Stomach (tissue), 8 donors: ENCODE measurements at regions not wholly inside any gene's neighbourhood (a gene's known extent, or its start where the extent isn't known, plus 50 kb on each side); places are given as distances from the start of the nearest gene placed in this dataset.
"Not testable (repeated sequence)": the region's sequence is repeated elsewhere in the genome, so short reads cannot be mapped to it uniquely, and the experiment has no call there.

Experiments used
- DNase-seq, 2 donors: peaks; one replicate each; pipeline versions ENCODE4 v3.0.0 to v3.0.0-alpha.2; 2013 to 2019
- H3K27ac ChIP-seq, 5 donors: fragments of 200-600 bp in 4 of 5; sonication (generic) in 4 of 5; one replicate each; pipeline ENCODE4 v1.5.1; 2013 to 2019; ENCODE audit warnings: mild to moderate bottlenecking in 1 of 5, moderate library complexity in 1 of 5
- H3K27me3 ChIP-seq, 3 donors: fragments of 200-600 bp; sonication (generic); one replicate each; pipeline ENCODE4 v1.5.1; 2017 to 2019; ENCODE audit warnings: mixed run types in 1 of 3
- H3K36me3 ChIP-seq, 4 donors: fragments of 200-600 bp; sonication (generic); 1 replicate in 3 of 4; 2 replicates in 1 of 4; pipeline ENCODE4 v1.5.1; 2016 to 2019
- H3K4me1 ChIP-seq, 4 donors: fragments of 200-600 bp; sonication (generic); one replicate each; pipeline ENCODE4 v1.5.1; 2016 to 2019
- H3K4me3 ChIP-seq, 4 donors: fragments of 200-600 bp; sonication (generic) in 3 of 4; one replicate each; pipeline ENCODE4 v1.5.1; 2016 to 2019; ENCODE audit warnings: mild to moderate bottlenecking in 1 of 4
- H3K9me3 ChIP-seq, 4 donors: fragments of 200-600 bp; sonication (generic); one replicate each; pipeline ENCODE4 v1.5.1; 2016 to 2019
- CTCF ChIP-seq, 7 experiments: fragments of 450-650 bp in 4 of 7; fragments of 200-600 bp in 3 of 7; sonication (generic) in 3 of 7; IDR thresholded peaks; one replicate each; pipeline ENCODE4 v1.5.1; 2016 to 2019; ENCODE audit warnings: antibody characterized with exemption in 7 of 7, control low read depth in 2 of 7, mild to moderate bottlenecking in 1 of 7
- EP300 ChIP-seq: sonication (generic); formaldehyde crosslinking; IDR thresholded peaks from one replicate; pipeline ENCODE4 v1.6.1; 2017; ENCODE audit warnings: antibody characterized with exemption
- POLR2A ChIP-seq, 4 donors: fragments of 450-650 bp; IDR thresholded peaks; one replicate each; pipeline ENCODE4 v1.6.1; 2016; ENCODE audit warnings: antibody characterized with exemption in 4 of 4, control low read depth in 2 of 4, mild to moderate bottlenecking in 1 of 4, moderate library complexity in 1 of 4
- POLR2AphosphoS5 ChIP-seq, 3 donors: sonication (generic); formaldehyde crosslinking; IDR thresholded peaks; one replicate each; pipeline ENCODE4 v1.6.1; 2016; ENCODE audit warnings: antibody characterized with exemption in 3 of 3
- WGBS, 5 donors: extraction: QIAGEN DNeasy Blood & Tissue Kit in 3 of 5; methylation state at CpG; one replicate each; pipeline versions ENCODE4 v1.1.5 to v1.1.7; 2013 to 2018; 5-methylcytosine and 5-hydroxymethylcytosine counted together
- intact Hi-C: fragments of 100-400 bp; cut with DNase I; formaldehyde crosslinking; loops from one replicate; pipeline ENCODE4 v1.15.1; 2023; ENCODE audit warnings: low total_unique reads
- donor health status: healthy with polysubstance abuse.
- donor health status: Bipolar disorder and iron deficiency.
- donor health status: healthy.

- H3K9me3 ChIP-seq: peaks cover 0 to 5% (median 0%) of the 10 kb centered on the region in 4 donors
- no peaks in the 10 kb centered on the region for H3K27me3 ChIP-seq
- no peak overlapping the region for H3K27ac ChIP-seq
- no peaks in the 10 kb centered on the region for H3K36me3 ChIP-seq
- no peak overlapping the region for H3K4me3 ChIP-seq
- WGBS, 5 donors: 71 to 85% (median 84%) methylated on average over 5 of the region's 5 CpGs
- intact Hi-C loops: no loop called here
- no peaks in the 10 kb centered on the region for H3K4me1 ChIP-seq
- TF ChIP-seq POLR2AphosphoS5 (IDR thresholded peaks at IDR 0.05) (no peak), EP300 (no peak), POLR2A (IDR thresholded peaks at IDR 0.05) (no peak), CTCF (IDR thresholded peaks at IDR 0.05) (no peak)
- no peak for DNase-seq
These were observed 227.5 kb downstream of the PAPSS1 start for GRCh38 chr4:107492566-107492965.

GRCh38 chr4:107490116-107490515 lies 229.9 kb downstream of the PAPSS1 start:
- 90 to 97% (median 93%) methylated on average over 2 of the region's 2 CpGs for WGBS, 5 donors
- intact Hi-C loops: no loop called here
- Histone ChIP-seq H3K4me1 (no peaks in the 10 kb centered on the region), H3K27me3 (no peaks in the 10 kb centered on the region), H3K4me3 (no peak overlapping the region), H3K27ac (no peak overlapping the region), H3K36me3 (no peaks in the 10 kb centered on the region), H3K9me3 (no peaks in the 10 kb centered on the region)
- TF ChIP-seq CTCF (IDR thresholded peaks at IDR 0.05) (no peak), EP300 (no peak), POLR2AphosphoS5 (IDR thresholded peaks at IDR 0.05) (no peak), POLR2A (IDR thresholded peaks at IDR 0.05) (no peak)
- DNase-seq: no peak

- DNase-seq, H3K27me3 ChIP-seq, H3K4me3 ChIP-seq, intact Hi-C loops, H3K27ac ChIP-seq, H3K4me1 ChIP-seq, H3K36me3 ChIP-seq: not testable (repeated sequence)
- WGBS, 5 donors: 0 to 33% (median 23%) methylated on average over 1 of the region's 1 CpG
- peaks cover 0 to 20% (median 10%) of the 10 kb centered on the region in 4 donors for H3K9me3 ChIP-seq
These were observed 236.4 kb downstream of the PAPSS1 start for GRCh38 chr4:107483621-107484020.

- intact Hi-C loops: no loop called here
- TF ChIP-seq CTCF (IDR thresholded peaks at IDR 0.05) (no peak), EP300 (no peak), POLR2AphosphoS5 (IDR thresholded peaks at IDR 0.05) (no peak), POLR2A (IDR thresholded peaks at IDR 0.05) (no peak)
- DNase-seq: no peak
- Histone ChIP-seq H3K4me1 (no peaks in the 10 kb centered on the region), H3K4me3 (no peak overlapping the region), H3K27ac (no peak overlapping the region), H3K36me3 (no peaks in the 10 kb centered on the region), H3K9me3 (peaks cover 0 to 20% (median 14%) of the 10 kb centered on the region in 4 donors), H3K27me3 (no peaks in the 10 kb centered on the region)
- WGBS, 5 donors: 62 to 89% (median 69%) methylated on average over 2 of the region's 2 CpGs
These were observed 237.5 kb downstream of the PAPSS1 start for GRCh38 chr4:107482546-107482945.

- no peaks in the 10 kb centered on the region for H3K4me1 ChIP-seq
- no peak overlapping the region for H3K4me3 ChIP-seq
- H3K27me3 ChIP-seq: no peaks in the 10 kb centered on the region
- H3K27ac ChIP-seq: no peak overlapping the region
- TF ChIP-seq EP300 (no peak), POLR2A (IDR thresholded peaks at IDR 0.05) (no peak), CTCF (IDR thresholded peaks at IDR 0.05) (no peak)
- DNase-seq: no peak
- H3K36me3 ChIP-seq: no peaks in the 10 kb centered on the region
- intact Hi-C loops: no loop called here
- peaks cover 0 to 24% (median 9%) of the 10 kb centered on the region in 4 donors for H3K9me3 ChIP-seq
These were observed 241.6 kb downstream of the PAPSS1 start for GRCh38 chr4:107478327-107478980.
